Calu3 (cell line): ENCODE measurements at regions not wholly inside any gene's neighbourhood (a gene's known extent, or its start where the extent isn't known, plus 50 kb on each side); places are given as distances from the start of the nearest gene placed in this dataset.

ENCODE experiments used
- BruUV-seq: library from RNA; stranded (reverse); fragments of 400-500 nt; replicated peaks from 2 replicates; lab custom pipeline; 2021; lab: Mats Ljungman, UMichigan
- CTCF ChIA-PET: fragments of 300-600 bp; sonication (Branson Sonifier 250); formaldehyde crosslinking; loops from one replicate; lab custom pipeline; 2022; ENCODE audit warnings: antibody characterized with exemption; lab: Charles Lee
- DNase-seq: peaks from one replicate; pipeline ENCODE4 v3.0.0; 2022
- H3K27ac Mint-ChIP-seq: one replicate; pipeline ENCODE4 v1.8.0; 2022; ENCODE audit warnings: mixed read lengths; ENCODE audit not compliant: unreplicated experiment
- H3K27me3 Mint-ChIP-seq: one replicate; pipeline ENCODE4 v1.8.0; 2022; ENCODE audit warnings: mixed read lengths; ENCODE audit not compliant: unreplicated experiment
- H3K36me3 Mint-ChIP-seq: one replicate; pipeline ENCODE4 v1.8.0; 2022; ENCODE audit warnings: mild to moderate bottlenecking, moderate library complexity, mixed read lengths; ENCODE audit not compliant: insufficient read depth, unreplicated experiment
- H3K4me1 Mint-ChIP-seq: one replicate; pipeline ENCODE4 v1.8.0; 2022; ENCODE audit warnings: mild to moderate bottlenecking, low read depth, mixed read lengths; ENCODE audit not compliant: unreplicated experiment
- H3K4me3 Mint-ChIP-seq: one replicate; pipeline ENCODE4 v1.8.0; 2022; ENCODE audit warnings: mild to moderate bottlenecking, low read depth, moderate library complexity, mixed read lengths; ENCODE audit not compliant: unreplicated experiment
- H3K9me3 Mint-ChIP-seq: one replicate; pipeline ENCODE4 v1.8.0; 2022; ENCODE audit warnings: low read depth, mixed read lengths; ENCODE audit not compliant: unreplicated experiment
- intact Hi-C: fragments of 100-400 bp; cut with micrococcal nuclease; formaldehyde crosslinking; loops from one replicate; pipeline ENCODE4 v1.10.0; 2022; ENCODE audit not compliant: unreplicated experiment
- TF ChIP-seq, protein P1 (sequence below): fragments of 200-600 bp; IDR thresholded peaks from one replicate; pipeline ENCODE4 v1.8.0; 2022; ENCODE audit warnings: antibody characterized with exemption; ENCODE audit not compliant: unreplicated experiment

DNA sequence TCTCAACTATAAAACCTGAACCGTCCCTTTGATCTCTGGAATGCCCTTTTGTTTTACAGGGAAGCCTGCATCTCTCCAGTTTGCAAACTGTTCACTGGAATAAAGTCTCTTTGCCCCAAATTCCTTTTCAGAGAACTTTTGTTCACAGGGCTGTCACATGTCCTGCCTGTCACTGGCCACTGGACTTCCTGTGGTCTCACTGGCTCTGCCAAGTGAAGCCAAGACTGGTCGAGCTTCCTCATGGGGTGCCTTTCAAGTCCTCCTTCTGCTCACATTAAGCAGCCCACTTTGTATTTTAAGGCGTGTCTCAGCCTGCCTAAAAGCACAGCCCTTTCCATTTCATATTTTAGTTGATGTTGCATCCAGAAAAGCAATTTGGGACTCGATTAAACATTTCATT, 215.7 kb downstream of the KATNAL1 start:
- Mint-ChIP-seq H3K27me3 (no peaks in the 10 kb centered on the region), H3K4me1 (no peaks in the 10 kb centered on the region), H3K9me3 (no peaks in the 10 kb centered on the region), H3K36me3 (no peaks in the 10 kb centered on the region), H3K4me3 (no peak overlapping the region), H3K27ac (no peak overlapping the region)
- CTCF ChIA-PET: no interaction called here
- no peak for DNase-seq
- intact Hi-C loops: no loop called here
- TF ChIP-seq, protein P1, sequence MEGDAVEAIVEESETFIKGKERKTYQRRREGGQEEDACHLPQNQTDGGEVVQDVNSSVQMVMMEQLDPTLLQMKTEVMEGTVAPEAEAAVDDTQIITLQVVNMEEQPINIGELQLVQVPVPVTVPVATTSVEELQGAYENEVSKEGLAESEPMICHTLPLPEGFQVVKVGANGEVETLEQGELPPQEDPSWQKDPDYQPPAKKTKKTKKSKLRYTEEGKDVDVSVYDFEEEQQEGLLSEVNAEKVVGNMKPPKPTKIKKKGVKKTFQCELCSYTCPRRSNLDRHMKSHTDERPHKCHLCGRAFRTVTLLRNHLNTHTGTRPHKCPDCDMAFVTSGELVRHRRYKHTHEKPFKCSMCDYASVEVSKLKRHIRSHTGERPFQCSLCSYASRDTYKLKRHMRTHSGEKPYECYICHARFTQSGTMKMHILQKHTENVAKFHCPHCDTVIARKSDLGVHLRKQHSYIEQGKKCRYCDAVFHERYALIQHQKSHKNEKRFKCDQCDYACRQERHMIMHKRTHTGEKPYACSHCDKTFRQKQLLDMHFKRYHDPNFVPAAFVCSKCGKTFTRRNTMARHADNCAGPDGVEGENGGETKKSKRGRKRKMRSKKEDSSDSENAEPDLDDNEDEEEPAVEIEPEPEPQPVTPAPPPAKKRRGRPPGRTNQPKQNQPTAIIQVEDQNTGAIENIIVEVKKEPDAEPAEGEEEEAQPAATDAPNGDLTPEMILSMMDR: no peak
- BruUV-seq: no TSS peak

DNA sequence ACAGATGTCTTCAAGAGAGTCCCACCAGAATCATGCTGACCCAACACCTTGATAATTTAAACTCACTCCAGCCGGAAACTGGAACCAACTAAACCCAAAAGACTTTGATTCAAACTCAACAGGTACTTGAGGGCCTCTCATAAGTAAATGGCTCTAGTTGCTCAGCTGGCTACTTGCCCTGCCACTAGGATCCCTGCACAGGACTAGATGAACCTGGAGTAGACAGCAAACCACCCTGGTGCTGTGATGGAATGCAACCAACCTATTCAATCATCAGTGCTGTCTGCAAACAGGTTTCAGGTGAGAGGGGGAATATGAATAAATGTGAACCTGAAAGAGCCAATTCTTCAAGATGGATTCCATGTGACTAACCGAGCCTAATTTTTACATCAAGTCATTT, 216.3 kb downstream of the KATNAL1 start:
- no peak for DNase-seq
- no peaks in the 10 kb centered on the region for H3K27me3 Mint-ChIP-seq
- H3K4me1 Mint-ChIP-seq: no peaks in the 10 kb centered on the region
- H3K9me3 Mint-ChIP-seq: no peaks in the 10 kb centered on the region
- no peak overlapping the region for H3K27ac Mint-ChIP-seq
- no peak overlapping the region for H3K4me3 Mint-ChIP-seq
- BruUV-seq: no TSS peak
- TF ChIP-seq, protein P1: no peak
- H3K36me3 Mint-ChIP-seq: no peaks in the 10 kb centered on the region
- CTCF ChIA-PET: no interaction called here
- intact Hi-C loops: no loop called here

DNA sequence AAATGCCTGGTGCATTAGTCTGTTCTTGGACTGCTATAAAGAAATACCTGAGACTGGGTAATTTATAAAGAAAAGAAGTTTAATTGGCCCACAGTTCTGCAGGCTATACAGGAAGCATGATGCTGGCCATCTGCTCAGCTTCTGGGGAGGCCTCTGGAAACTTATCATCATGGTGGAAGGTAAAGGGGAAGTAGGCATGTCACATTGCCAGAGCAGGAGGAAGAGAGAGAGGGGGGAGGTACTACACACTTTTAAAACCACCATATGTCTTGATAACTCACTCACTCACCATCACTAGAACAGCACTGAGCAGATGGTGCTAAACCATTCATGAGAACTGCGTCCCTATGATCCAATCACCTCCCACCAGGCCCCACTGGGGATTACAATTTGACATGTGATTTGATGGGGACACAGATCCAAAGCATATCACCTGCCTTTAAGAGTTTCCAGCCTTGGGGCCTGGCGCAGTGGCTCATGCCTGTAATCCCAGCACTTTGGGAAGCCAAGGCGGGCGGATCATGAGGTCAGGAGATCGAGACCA, 219.0 kb downstream of the KATNAL1 start:
- no peaks in the 10 kb centered on the region for H3K36me3 Mint-ChIP-seq
- TF ChIP-seq, protein P1: no peak
- CTCF ChIA-PET: no interaction called here
- no peak for DNase-seq
- H3K4me1 Mint-ChIP-seq: no peaks in the 10 kb centered on the region
- intact Hi-C loops: no loop called here
- H3K9me3 Mint-ChIP-seq: no peaks in the 10 kb centered on the region
- BruUV-seq: no TSS peak
- H3K4me3 Mint-ChIP-seq: no peak overlapping the region
- no peak overlapping the region for H3K27ac Mint-ChIP-seq
- peaks cover 7% of the 10 kb centered on the region for H3K27me3 Mint-ChIP-seq

DNA sequence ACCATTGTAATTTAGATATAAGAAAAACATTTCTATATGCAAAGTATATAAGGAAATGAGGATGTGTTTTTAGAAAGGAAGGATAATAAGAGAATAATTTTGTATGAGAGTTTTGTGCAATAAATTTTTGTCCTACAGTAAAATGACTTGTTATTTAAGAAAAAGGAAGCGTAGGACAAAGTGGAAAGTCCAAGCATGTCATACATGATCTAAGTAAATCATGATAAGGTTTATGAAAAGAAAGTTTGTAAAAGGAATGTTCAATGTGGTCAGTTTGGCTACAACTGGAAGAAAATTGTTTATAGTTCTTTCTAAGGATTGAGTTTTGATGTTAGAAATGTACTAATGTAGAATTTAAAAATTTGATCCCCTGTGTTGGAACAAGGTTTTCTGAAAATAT, 222.3 kb downstream of the KATNAL1 start:
- Mint-ChIP-seq H3K27me3 (peaks cover 23% of the 10 kb centered on the region), H3K4me3 (no peak overlapping the region), H3K9me3 (no peaks in the 10 kb centered on the region), H3K27ac (no peak overlapping the region), H3K36me3 (no peaks in the 10 kb centered on the region), H3K4me1 (no peaks in the 10 kb centered on the region)
- intact Hi-C loops: no loop called here
- DNase-seq: no peak
- CTCF ChIA-PET: no interaction called here
- BruUV-seq: no TSS peak
- TF ChIP-seq, protein P1: no peak
